ENCODE measurements at regions not wholly inside any gene's neighbourhood (a gene's known extent, or its start where the extent isn't known, plus 50 kb on each side); places are given as distances from the start of the nearest gene placed in this dataset.

DNA sequence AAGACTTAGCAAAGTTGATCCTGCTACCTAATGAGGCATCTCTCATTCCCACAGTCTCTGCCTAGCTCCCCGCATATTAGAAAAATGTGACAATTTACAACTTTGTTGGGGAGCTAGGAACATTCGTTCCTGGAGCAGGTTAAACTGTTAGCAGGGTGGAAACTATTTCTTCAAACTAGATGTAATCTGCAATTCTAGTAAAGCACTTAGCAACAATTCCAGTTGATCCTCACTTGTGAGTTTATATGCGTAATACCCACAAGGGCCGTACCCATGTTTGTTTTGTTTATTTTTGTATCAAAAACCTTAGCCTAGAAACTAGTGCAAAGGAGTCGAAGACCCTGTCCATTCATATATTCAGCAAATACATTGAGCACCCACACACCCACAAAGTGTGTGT lies 175.8 kb upstream of the DMAC1 start:
- H4K20me1 ChIP-seq (ENCODE audit: control insufficient read depth, extremely low read depth, insufficient read depth, low read length): no peaks in the 10 kb centered on the region
- TF ChIP-seq EZH2 (IDR thresholded peaks at IDR 0.05; ENCODE audit: low read length, missing control alignments): no peak
- TF ChIP-seq, protein P1, sequence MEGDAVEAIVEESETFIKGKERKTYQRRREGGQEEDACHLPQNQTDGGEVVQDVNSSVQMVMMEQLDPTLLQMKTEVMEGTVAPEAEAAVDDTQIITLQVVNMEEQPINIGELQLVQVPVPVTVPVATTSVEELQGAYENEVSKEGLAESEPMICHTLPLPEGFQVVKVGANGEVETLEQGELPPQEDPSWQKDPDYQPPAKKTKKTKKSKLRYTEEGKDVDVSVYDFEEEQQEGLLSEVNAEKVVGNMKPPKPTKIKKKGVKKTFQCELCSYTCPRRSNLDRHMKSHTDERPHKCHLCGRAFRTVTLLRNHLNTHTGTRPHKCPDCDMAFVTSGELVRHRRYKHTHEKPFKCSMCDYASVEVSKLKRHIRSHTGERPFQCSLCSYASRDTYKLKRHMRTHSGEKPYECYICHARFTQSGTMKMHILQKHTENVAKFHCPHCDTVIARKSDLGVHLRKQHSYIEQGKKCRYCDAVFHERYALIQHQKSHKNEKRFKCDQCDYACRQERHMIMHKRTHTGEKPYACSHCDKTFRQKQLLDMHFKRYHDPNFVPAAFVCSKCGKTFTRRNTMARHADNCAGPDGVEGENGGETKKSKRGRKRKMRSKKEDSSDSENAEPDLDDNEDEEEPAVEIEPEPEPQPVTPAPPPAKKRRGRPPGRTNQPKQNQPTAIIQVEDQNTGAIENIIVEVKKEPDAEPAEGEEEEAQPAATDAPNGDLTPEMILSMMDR (conservative IDR thresholded peaks at IDR 0.05 in 1 of 2, IDR thresholded peaks at IDR 0.05 in 1 of 2; ENCODE audit: low read depth in 1 of 2, low read length in 2 of 2): no peak
- H3K79me2 ChIP-seq (ENCODE audit: control insufficient read depth, insufficient read depth, low read length): no peaks in the 10 kb centered on the region
- H3K9me3 ChIP-seq (ENCODE audit: control insufficient read depth, insufficient read depth, low read depth, low read length): no peaks in the 10 kb centered on the region
- H3K27me3 ChIP-seq (ENCODE audit: control insufficient read depth, insufficient read depth, low read length): no peaks in the 10 kb centered on the region
- no peak overlapping the region for H3K4me2 ChIP-seq (ENCODE audit: extremely low read depth, insufficient read depth, low read length)
- H3K4me1 ChIP-seq (ENCODE audit: control insufficient read depth, extremely low read depth, insufficient read depth, low read length): no peaks in the 10 kb centered on the region
- no peak overlapping the region for H3K27ac ChIP-seq (ENCODE audit: insufficient read depth, low read length)
- no peak overlapping the region for H3K4me3 ChIP-seq (replicated peaks in 1 of 4; ENCODE audit: control extremely low read depth in 1 of 4, insufficient read depth in 1 of 4, low read depth in 3 of 4, low read length in 4 of 4)
- DNase-seq (ENCODE audit: low read depth in 2 of 2): no peak
- no peak overlapping the region for H3K9ac ChIP-seq (ENCODE audit: insufficient read depth, low read length)
- H2AFZ ChIP-seq (ENCODE audit: low read length): no peak overlapping the region
- H3K36me3 ChIP-seq (ENCODE audit: control insufficient read depth, insufficient read depth, low read length): no peaks in the 10 kb centered on the region

- H3K9ac ChIP-seq (ENCODE audit: insufficient read depth, low read length): no peak overlapping the region
- H2AFZ ChIP-seq (ENCODE audit: low read length): no peak overlapping the region
- no peaks in the 10 kb centered on the region for H3K79me2 ChIP-seq (ENCODE audit: control insufficient read depth, insufficient read depth, low read length)
- no peak for DNase-seq (ENCODE audit: low read depth in 2 of 2)
- H3K36me3 ChIP-seq (ENCODE audit: control insufficient read depth, insufficient read depth, low read length): no peaks in the 10 kb centered on the region
- H3K27ac ChIP-seq (ENCODE audit: insufficient read depth, low read length): no peak overlapping the region
- no peaks in the 10 kb centered on the region for H3K4me1 ChIP-seq (ENCODE audit: control insufficient read depth, extremely low read depth, insufficient read depth, low read length)
- H3K27me3 ChIP-seq (ENCODE audit: control insufficient read depth, insufficient read depth, low read length): no peaks in the 10 kb centered on the region
- H3K4me2 ChIP-seq (ENCODE audit: extremely low read depth, insufficient read depth, low read length): no peak overlapping the region
- no peaks in the 10 kb centered on the region for H3K9me3 ChIP-seq (ENCODE audit: control insufficient read depth, insufficient read depth, low read depth, low read length)
- H3K4me3 ChIP-seq (replicated peaks in 1 of 4; ENCODE audit: control extremely low read depth in 1 of 4, insufficient read depth in 1 of 4, low read depth in 3 of 4, low read length in 4 of 4): no peak overlapping the region
- H4K20me1 ChIP-seq (ENCODE audit: control insufficient read depth, extremely low read depth, insufficient read depth, low read length): no peaks in the 10 kb centered on the region
- TF ChIP-seq, protein P1 (conservative IDR thresholded peaks at IDR 0.05 in 1 of 2, IDR thresholded peaks at IDR 0.05 in 1 of 2; ENCODE audit: low read depth in 1 of 2, low read length in 2 of 2): no peak
- no peak for TF ChIP-seq EZH2 (IDR thresholded peaks at IDR 0.05; ENCODE audit: low read length, missing control alignments)
These were observed 174.9 kb upstream of the DMAC1 start for GRCh38 chr9:7974335-7974960.

DNA sequence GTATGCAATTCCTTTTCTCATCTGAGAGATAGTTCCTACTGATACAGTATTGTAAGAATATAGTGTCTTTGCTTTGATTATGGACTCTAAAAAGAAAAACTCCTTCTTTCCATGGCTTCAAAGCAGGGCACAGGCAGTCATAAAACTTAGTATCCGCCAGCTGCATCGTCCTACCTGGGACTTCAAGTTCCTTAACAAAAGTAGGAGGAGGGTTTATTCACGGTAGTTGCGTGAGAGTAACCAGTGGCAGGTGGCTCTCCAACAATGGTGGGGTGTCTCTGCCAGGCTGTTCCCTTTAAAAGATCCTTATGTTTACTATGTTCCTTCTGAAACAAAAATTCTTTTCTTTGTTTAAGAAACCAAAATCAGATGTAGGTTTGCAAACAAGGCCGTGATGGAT lies 173.5 kb upstream of the DMAC1 start:
- H2AFZ ChIP-seq (ENCODE audit: low read length): no peak overlapping the region
- DNase-seq (ENCODE audit: low read depth in 2 of 2): no peak
- no peaks in the 10 kb centered on the region for H3K79me2 ChIP-seq (ENCODE audit: control insufficient read depth, insufficient read depth, low read length)
- H3K27me3 ChIP-seq (ENCODE audit: control insufficient read depth, insufficient read depth, low read length): no peaks in the 10 kb centered on the region
- H3K27ac ChIP-seq (ENCODE audit: insufficient read depth, low read length): no peak overlapping the region
- TF ChIP-seq EZH2 (IDR thresholded peaks at IDR 0.05; ENCODE audit: low read length, missing control alignments): no peak
- TF ChIP-seq, protein P1 (conservative IDR thresholded peaks at IDR 0.05 in 1 of 2, IDR thresholded peaks at IDR 0.05 in 1 of 2; ENCODE audit: low read depth in 1 of 2, low read length in 2 of 2): no peak
- no peaks in the 10 kb centered on the region for H3K4me1 ChIP-seq (ENCODE audit: control insufficient read depth, extremely low read depth, insufficient read depth, low read length)
- no peak overlapping the region for H3K9ac ChIP-seq (ENCODE audit: insufficient read depth, low read length)
- no peaks in the 10 kb centered on the region for H3K9me3 ChIP-seq (ENCODE audit: control insufficient read depth, insufficient read depth, low read depth, low read length)
- no peak overlapping the region for H3K4me3 ChIP-seq (replicated peaks in 1 of 4; ENCODE audit: control extremely low read depth in 1 of 4, insufficient read depth in 1 of 4, low read depth in 3 of 4, low read length in 4 of 4)
- no peaks in the 10 kb centered on the region for H4K20me1 ChIP-seq (ENCODE audit: control insufficient read depth, extremely low read depth, insufficient read depth, low read length)
- no peaks in the 10 kb centered on the region for H3K36me3 ChIP-seq (ENCODE audit: control insufficient read depth, insufficient read depth, low read length)
- no peak overlapping the region for H3K4me2 ChIP-seq (ENCODE audit: extremely low read depth, insufficient read depth, low read length)
